Activated CD4-positive, alpha-beta memory T cell treated with anti-CD3 and anti-CD28 coated beads for 36 hours (primary cell): ENCODE measurements at regions not wholly inside any gene's neighbourhood (a gene's known extent, or its start where the extent isn't known, plus 50 kb on each side); places are given as distances from the start of the nearest gene placed in this dataset.
"Not testable (repeated sequence)": the region's sequence is repeated elsewhere in the genome, so short reads cannot be mapped to it uniquely, and the experiment has no call there.

Source experiments
- CTCF ChIA-PET: fragments of 350-600 bp; sonication (Branson Sonifier 250); formaldehyde crosslinking; loops from one replicate; lab custom pipeline; 2021; ENCODE audit warnings: antibody characterized with exemption, inconsistent platforms; lab: Charles Lee
- POLR2A ChIA-PET: fragments of 350-600 bp; sonication (Branson Sonifier 250); formaldehyde crosslinking; loops from one replicate; lab custom pipeline; 2021; ENCODE audit warnings: antibody characterized with exemption; lab: Charles Lee
- DNase-seq: peaks from one replicate; pipeline ENCODE4 v3.0.0-alpha.2; 2020
- H3K27ac Mint-ChIP-seq: one replicate; pipeline ENCODE4 v1.8.0; 2021; ENCODE audit warnings: mixed read lengths
- H3K27me3 Mint-ChIP-seq: one replicate; pipeline ENCODE4 v1.8.0; 2021; ENCODE audit warnings: mixed read lengths
- H3K36me3 Mint-ChIP-seq: one replicate; pipeline ENCODE4 v1.8.0; 2021; ENCODE audit warnings: mixed read lengths
- H3K4me1 Mint-ChIP-seq: one replicate; pipeline ENCODE4 v1.8.0; 2021; ENCODE audit warnings: low read depth, mixed read lengths
- H3K4me3 Mint-ChIP-seq: one replicate; pipeline ENCODE4 v1.8.0; 2021; ENCODE audit warnings: mild to moderate bottlenecking, mixed read lengths
- H3K9me3 Mint-ChIP-seq: one replicate; pipeline ENCODE4 v1.8.0; 2021; ENCODE audit warnings: mixed read lengths
- intact Hi-C: fragments of 100-400 bp; cut with micrococcal nuclease; formaldehyde crosslinking; loops from one replicate; pipeline ENCODE4 v1.15.1; 2023

DNA sequence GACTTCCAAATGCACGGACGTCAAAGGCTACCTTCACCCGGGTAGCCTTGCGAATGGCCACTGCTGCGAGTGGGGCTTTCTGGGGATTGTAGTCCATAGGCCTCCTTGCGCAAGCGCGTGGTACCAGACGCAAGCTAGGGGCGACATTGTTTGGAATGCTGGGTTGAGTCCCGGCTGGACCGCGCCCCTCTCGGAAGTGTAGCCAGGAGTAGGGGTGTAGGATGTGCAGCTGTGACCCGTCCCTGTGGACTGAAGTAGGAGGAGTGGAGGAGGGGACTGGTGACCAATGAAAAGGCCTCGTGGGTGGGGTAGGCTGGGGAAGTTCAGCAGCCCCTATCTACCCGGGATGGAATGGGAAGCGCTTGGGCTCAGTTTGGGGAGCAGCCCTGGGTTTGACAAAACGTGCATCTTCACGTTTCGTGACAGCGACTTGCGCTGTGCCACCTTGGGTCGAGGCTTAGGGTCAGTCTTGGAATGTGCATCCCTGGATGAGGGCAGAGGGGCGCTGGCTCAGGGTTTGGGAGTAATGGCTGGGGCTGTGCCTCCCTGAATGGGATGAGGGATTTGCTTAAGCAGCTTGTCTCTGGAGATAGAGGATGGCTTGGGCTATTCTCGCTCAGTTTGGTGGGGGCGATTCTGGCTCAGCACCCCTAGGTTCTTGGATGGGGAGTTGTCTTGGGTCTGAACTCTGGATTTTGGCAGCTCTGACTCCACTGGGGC, 111.8 kb upstream of the GPR39 start:
- H3K4me3 Mint-ChIP-seq, POLR2A ChIA-PET, H3K36me3 Mint-ChIP-seq, CTCF ChIA-PET, DNase-seq, intact Hi-C loops, H3K9me3 Mint-ChIP-seq, H3K4me1 Mint-ChIP-seq, H3K27ac Mint-ChIP-seq, H3K27me3 Mint-ChIP-seq: not testable (repeated sequence)

- H3K4me3 Mint-ChIP-seq, POLR2A ChIA-PET, intact Hi-C loops: not testable (repeated sequence)
These were observed 108.9 kb upstream of the GPR39 start for GRCh38 chr2:132307613-132308198.

DNA sequence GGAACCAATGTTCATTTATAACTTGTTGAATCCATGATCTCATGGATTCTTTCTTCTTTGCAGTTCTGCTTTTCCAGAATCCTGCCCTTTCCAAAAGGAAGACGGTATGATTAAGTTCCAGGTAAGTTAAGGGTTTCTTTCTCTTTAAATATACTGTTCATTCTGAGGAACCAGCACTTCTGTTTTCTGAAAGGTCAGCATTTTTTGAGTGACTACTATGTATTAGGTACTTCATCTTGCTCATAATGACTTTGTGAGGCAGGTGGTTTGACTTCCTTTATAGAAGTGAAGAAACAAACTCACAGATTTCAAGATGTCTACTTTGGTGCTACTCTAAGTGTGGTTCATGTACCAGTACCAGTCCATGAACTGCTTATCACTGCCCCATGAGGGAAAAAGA, 107.4 kb upstream of the GPR39 start:
- intact Hi-C loops, H3K4me1 Mint-ChIP-seq, H3K36me3 Mint-ChIP-seq, POLR2A ChIA-PET, CTCF ChIA-PET, H3K27ac Mint-ChIP-seq, H3K4me3 Mint-ChIP-seq, H3K27me3 Mint-ChIP-seq, DNase-seq, H3K9me3 Mint-ChIP-seq: not testable (repeated sequence)

More at GRCh38 chr2:132307613-132308198, 108.9 kb upstream of the GPR39 start:
- CTCF ChIA-PET, H3K4me1 Mint-ChIP-seq, H3K9me3 Mint-ChIP-seq, DNase-seq, H3K27me3 Mint-ChIP-seq, H3K27ac Mint-ChIP-seq, H3K36me3 Mint-ChIP-seq: not testable (repeated sequence)

- H3K36me3 Mint-ChIP-seq, H3K27ac Mint-ChIP-seq, H3K27me3 Mint-ChIP-seq, CTCF ChIA-PET, intact Hi-C loops, POLR2A ChIA-PET, H3K9me3 Mint-ChIP-seq, H3K4me3 Mint-ChIP-seq, DNase-seq, H3K4me1 Mint-ChIP-seq: not testable (repeated sequence)
These were observed 101.1 kb upstream of the GPR39 start for GRCh38 chr2:132315546-132315945.

GRCh38 chr2:132317026-132317680, 99.5 kb upstream of the GPR39 start:
- DNase-seq, POLR2A ChIA-PET, H3K4me3 Mint-ChIP-seq, H3K27ac Mint-ChIP-seq, H3K27me3 Mint-ChIP-seq, CTCF ChIA-PET, H3K36me3 Mint-ChIP-seq, intact Hi-C loops, H3K9me3 Mint-ChIP-seq, H3K4me1 Mint-ChIP-seq: not testable (repeated sequence)

DNA sequence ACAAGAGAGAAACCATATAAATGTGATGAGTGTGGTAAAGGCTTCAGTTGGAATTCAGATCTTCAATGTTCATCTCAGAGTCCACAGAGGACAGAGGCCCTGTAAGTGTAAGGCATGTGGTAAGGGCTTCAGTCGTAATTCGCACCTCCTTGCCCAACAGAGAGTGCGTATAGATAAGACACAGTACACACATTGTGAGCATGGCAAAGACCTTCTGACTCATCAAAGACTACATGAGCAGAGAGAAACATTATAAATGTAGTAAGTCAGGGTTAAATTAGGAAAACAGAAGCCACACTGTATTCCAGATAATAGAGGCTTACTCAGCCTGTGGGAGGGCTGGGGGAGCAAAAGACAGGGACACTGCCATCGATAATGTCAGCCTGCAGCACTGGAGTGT, 98.1 kb upstream of the GPR39 start:
- POLR2A ChIA-PET, intact Hi-C loops, H3K36me3 Mint-ChIP-seq, H3K4me1 Mint-ChIP-seq, H3K4me3 Mint-ChIP-seq, H3K27ac Mint-ChIP-seq, H3K9me3 Mint-ChIP-seq, H3K27me3 Mint-ChIP-seq, DNase-seq, CTCF ChIA-PET: not testable (repeated sequence)

GRCh38 chr2:132324005-132324404, 92.6 kb upstream of the GPR39 start:
- CTCF ChIA-PET, H3K36me3 Mint-ChIP-seq, POLR2A ChIA-PET, H3K27me3 Mint-ChIP-seq, H3K4me1 Mint-ChIP-seq, DNase-seq, H3K9me3 Mint-ChIP-seq, intact Hi-C loops, H3K4me3 Mint-ChIP-seq, H3K27ac Mint-ChIP-seq: not testable (repeated sequence)

DNA sequence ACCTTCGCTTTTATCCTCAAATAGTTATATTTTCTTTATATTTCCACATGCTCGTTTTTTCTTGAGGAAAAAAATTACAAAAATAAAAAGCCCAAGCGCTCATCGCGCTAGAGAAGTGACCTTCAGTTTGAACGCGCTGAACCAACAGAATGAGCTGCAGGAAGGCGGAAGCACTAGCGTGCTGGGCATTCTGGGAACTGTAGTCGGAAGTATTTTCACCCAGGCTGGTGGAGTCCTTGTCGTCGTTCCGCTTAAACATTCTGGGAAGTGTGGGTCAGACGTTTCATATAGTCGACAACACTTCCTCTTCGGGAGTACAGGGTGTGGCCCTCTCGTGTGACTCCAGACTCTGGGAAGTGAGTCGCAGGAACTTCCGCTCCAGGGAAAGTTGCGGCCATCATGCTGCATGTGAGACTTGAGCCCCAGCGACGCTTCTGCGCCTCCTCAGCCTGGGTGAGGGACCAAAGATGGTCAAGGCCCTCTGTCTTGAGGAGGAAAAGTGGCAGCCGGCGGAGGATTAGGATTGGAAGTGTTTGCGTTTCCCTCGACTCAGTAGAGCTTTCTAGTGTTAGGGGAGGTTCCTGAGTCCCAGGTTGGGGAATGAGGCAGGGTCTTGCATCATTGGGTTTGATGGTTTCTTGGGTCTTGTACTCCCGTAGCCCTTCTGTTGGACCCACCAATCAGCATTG, 84.1 kb upstream of the GPR39 start:
- CTCF ChIA-PET, intact Hi-C loops, DNase-seq, POLR2A ChIA-PET, H3K9me3 Mint-ChIP-seq, H3K27me3 Mint-ChIP-seq, H3K36me3 Mint-ChIP-seq, H3K4me3 Mint-ChIP-seq, H3K4me1 Mint-ChIP-seq, H3K27ac Mint-ChIP-seq: not testable (repeated sequence)

- intact Hi-C loops, H3K27ac Mint-ChIP-seq, DNase-seq, H3K9me3 Mint-ChIP-seq, H3K4me3 Mint-ChIP-seq, H3K36me3 Mint-ChIP-seq, POLR2A ChIA-PET, CTCF ChIA-PET, H3K4me1 Mint-ChIP-seq, H3K27me3 Mint-ChIP-seq: not testable (repeated sequence)
These were observed 79.5 kb upstream of the GPR39 start for GRCh38 chr2:132337135-132337534.

DNA sequence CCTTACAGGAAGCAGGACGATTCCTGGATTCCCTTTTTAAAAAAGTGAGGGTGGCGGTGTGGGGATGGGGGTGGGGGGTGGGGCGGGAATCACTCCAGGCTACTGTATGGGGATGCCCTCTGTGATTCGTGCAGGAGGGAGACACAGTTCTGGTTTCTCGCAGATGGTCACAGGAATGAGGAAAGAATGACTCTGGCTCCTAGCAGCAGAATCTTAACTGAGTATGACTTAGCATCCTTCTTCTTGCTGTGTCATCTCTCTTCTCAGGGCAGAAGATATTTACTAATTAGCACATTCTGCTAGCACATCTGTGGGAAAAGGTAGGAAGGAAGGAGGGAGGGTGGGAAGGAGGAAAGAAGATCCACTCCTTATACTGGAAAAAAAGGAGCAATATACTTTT, 78.8 kb upstream of the GPR39 start:
- intact Hi-C loops, H3K27ac Mint-ChIP-seq, H3K27me3 Mint-ChIP-seq, H3K4me1 Mint-ChIP-seq, H3K36me3 Mint-ChIP-seq, CTCF ChIA-PET, H3K4me3 Mint-ChIP-seq, H3K9me3 Mint-ChIP-seq, DNase-seq, POLR2A ChIA-PET: not testable (repeated sequence)

DNA sequence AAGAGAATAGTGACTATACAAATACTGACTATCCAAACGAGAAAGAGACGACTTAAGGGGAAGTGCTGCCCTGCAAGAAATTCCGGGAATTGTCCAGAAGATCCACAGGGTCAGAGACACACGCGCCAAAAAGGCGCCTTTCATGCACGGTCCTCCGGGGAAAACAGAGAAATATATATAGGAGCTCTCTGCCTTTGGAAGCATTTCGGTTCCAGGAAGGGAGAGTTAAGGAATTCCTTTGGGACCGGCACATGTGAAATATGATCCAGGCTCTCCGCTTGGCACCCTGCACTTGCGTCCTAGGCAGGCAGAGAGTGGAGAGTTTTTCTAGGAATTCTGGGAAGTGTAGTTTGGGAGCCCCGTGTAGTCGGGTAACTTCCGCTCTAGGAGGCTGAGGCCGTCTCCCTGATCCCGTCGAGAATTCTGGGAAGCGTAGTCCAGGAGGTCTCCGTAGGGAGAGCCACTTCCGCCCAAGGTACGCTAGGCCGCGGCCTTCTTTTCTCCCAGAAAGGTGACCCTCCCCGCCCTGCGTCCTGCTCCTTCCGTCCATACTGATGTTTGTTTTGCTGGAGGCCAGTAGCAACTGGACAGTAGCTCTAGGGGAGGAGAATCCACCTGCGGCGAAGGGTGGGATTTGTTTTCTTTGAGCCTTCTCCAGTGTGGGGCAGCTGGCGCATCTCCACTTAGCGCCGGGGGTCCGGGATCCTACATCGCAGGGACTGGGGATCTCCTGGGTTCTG, 69.4 kb upstream of the GPR39 start:
- H3K27me3 Mint-ChIP-seq, result not testable (repeated sequence)

DNA sequence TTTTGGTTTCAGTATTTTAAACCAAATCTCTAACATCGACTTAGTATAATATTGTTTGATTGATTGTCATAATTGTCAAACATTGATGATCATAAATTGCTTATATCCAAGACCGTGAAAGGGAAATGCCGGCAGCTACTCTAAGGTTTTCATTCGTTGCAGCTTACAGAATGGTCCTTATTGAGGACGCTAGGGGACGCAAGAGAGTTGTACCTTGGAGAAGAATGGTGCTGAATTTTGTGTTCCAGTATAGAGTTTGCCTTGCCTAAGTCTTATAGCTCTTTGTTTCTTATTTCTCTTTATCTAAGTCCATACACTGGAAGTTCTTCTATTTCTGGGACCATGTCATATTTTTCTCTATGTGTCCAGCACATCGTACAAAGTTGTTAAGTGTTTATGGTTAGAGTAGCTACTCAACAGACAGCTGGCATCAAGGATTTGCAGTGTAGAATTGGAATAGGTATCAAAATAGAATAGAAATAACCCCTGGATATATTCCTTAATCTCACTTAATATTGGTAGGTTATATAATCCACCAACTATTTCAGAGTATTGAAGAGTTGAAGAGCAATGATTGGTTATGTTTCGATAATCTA, 67.4 kb upstream of the GPR39 start:
- H3K9me3 Mint-ChIP-seq, H3K27ac Mint-ChIP-seq, intact Hi-C loops, POLR2A ChIA-PET, H3K27me3 Mint-ChIP-seq, H3K36me3 Mint-ChIP-seq, H3K4me3 Mint-ChIP-seq, CTCF ChIA-PET, DNase-seq, H3K4me1 Mint-ChIP-seq: not testable (repeated sequence)

More for the DNA sequence above, 69.4 kb upstream of the GPR39 start:
- H3K9me3 Mint-ChIP-seq, H3K27ac Mint-ChIP-seq, DNase-seq, H3K36me3 Mint-ChIP-seq, POLR2A ChIA-PET, intact Hi-C loops, CTCF ChIA-PET, H3K4me3 Mint-ChIP-seq, H3K4me1 Mint-ChIP-seq: not testable (repeated sequence)
